ENCODE measurements at regions not wholly inside any gene's neighbourhood (a gene's known extent, or its start where the extent isn't known, plus 50 kb on each side); places are given as distances from the start of the nearest gene placed in this dataset.

GRCh38 chr20:7608250-7608649 lies 332.0 kb downstream of the HAO1 start (continued):
- TF ChIP-seq SAFB2 (CRISPR knock-in tag; IDR thresholded peaks at IDR 0.05; ENCODE audit: borderline replicate concordance, low read depth): no peak

- in situ Hi-C loops (cut with HindIII; ENCODE audit: extremely low pct_ligation_motif_present, low pct_unique_long_range_greater_than_20kb) (no loop called here), intact Hi-C loops (cut with micrococcal nuclease; ENCODE audit: unreplicated experiment) (no loop called here)
- Histone ChIP-seq H3K4me2 (ENCODE audit: low read depth, low read length) (no peak overlapping the region), H3K9ac (ENCODE audit: insufficient read depth, low read depth, low read length) (no peak overlapping the region), H3K27ac (ENCODE audit: extremely low read length, insufficient read depth, low read length) (no peak overlapping the region), H4K20me1 (ENCODE audit: insufficient read depth, low read length) (no peaks in the 10 kb centered on the region), H2AFZ (ENCODE audit: low read length) (no peak overlapping the region), H3K36me3 (replicated peaks in 1 of 2; ENCODE audit: control insufficient read depth in 1 of 2, insufficient read depth in 2 of 2, low read length in 2 of 2) (no peaks in the 10 kb centered on the region), H3K4me3 (replicated peaks in 1 of 3; ENCODE audit: insufficient read depth in 1 of 3, low read depth in 2 of 3, low read length in 3 of 3) (no peak overlapping the region), H3K9me3 (ENCODE audit: low read length) (peaks cover 16% of the 10 kb centered on the region), H3K79me2 (ENCODE audit: insufficient read depth, low read length) (no peaks in the 10 kb centered on the region), H3K4me1 (ENCODE audit: insufficient read depth, low read length) (no peaks in the 10 kb centered on the region), H3K27me3 (ENCODE audit: control insufficient read depth in 1 of 2, insufficient read depth in 2 of 2, low read length in 2 of 2) (no peaks in the 10 kb centered on the region)
- FAIRE-seq: no peak
- no TSS peak for BruUV-seq (replicated peaks)
- ChIA-PET CTCF (ENCODE audit: low intra/inter-chr PET ratio, low total read pairs) (no interaction called here), POLR2A (no interaction called here)
- no peak for ATAC-seq
- TF ChIP-seq ZNF136 (CRISPR knock-in tag; IDR thresholded peaks at IDR 0.05; ENCODE audit: low read depth) (no peak), ZNF343 (CRISPR knock-in tag; IDR thresholded peaks at IDR 0.05) (no peak), ZBTB8A (CRISPR knock-in tag; IDR thresholded peaks at IDR 0.05; ENCODE audit: borderline replicate concordance, low read depth) (no peak), HIVEP1 (CRISPR knock-in tag; IDR thresholded peaks at IDR 0.05) (no peak), POLR2A (IDR thresholded peaks at IDR 0.05; ENCODE audit: insufficient read depth in 1 of 2, low read depth in 2 of 2, low read length in 2 of 2) (no peak), RERE (CRISPR knock-in tag; IDR thresholded peaks at IDR 0.05; ENCODE audit: low read depth) (no peak), ISX (CRISPR knock-in tag; conservative IDR thresholded peaks at IDR 0.05) (no peak), ZNF124 (CRISPR knock-in tag; IDR thresholded peaks at IDR 0.05) (no peak), ZNF878 (CRISPR knock-in tag; IDR thresholded peaks at IDR 0.05) (no peak), SALL1 (CRISPR knock-in tag; IDR thresholded peaks at IDR 0.05) (no peak), MEIS2 (CRISPR knock-in tag; IDR thresholded peaks at IDR 0.05) (no peak), MAFF (IDR thresholded peaks at IDR 0.05; ENCODE audit: low read depth, low read length) (peak; percentile 98), CTCF (CRISPR knock-in tag; IDR thresholded peaks at IDR 0.05) (no peak), NFE2L2 (IDR thresholded peaks at IDR 0.05; ENCODE audit: low read length) (no peak), MAFK (conservative IDR thresholded peaks at IDR 0.05 in 1 of 2, IDR thresholded peaks at IDR 0.05 in 1 of 2; ENCODE audit: low read length in 2 of 2) (peak; percentile 97 to 100), ELF4 (CRISPR knock-in tag; IDR thresholded peaks at IDR 0.05; ENCODE audit: borderline replicate concordance) (no peak)
- DNase-seq (ENCODE audit: low spot score): no peak
Measured at GRCh38 chr20:7609251-7609650, 331.0 kb downstream of the HAO1 start.
